ENCODE measurements at regions not wholly inside any gene's neighbourhood (a gene's known extent, or its start where the extent isn't known, plus 50 kb on each side); places are given as distances from the start of the nearest gene placed in this dataset.

- WGBS (ENCODE audit: insufficient coverage), result no CpG with 5 or more reads among the region's 1 CpG
- H3K4me1 ChIP-seq (ENCODE audit: control insufficient read depth in 2 of 2, insufficient read depth in 2 of 2, low read length in 2 of 2), result no peaks in the 10 kb centered on the region
- CTCF ChIA-PET, result no interaction called here
- no peaks in the 10 kb centered on the region for H3K9me3 Mint-ChIP-seq (ENCODE audit: insufficient read depth)
- no peak overlapping the region for H3K27ac ChIP-seq (ENCODE audit: low read length in 2 of 2)
- no peak overlapping the region for H2AFZ ChIP-seq (ENCODE audit: insufficient read depth, low read depth, low read length, poor library complexity, severe bottlenecking)
- intact Hi-C loops (cut with micrococcal nuclease), result no loop called here
- no peaks in the 10 kb centered on the region for H3K27me3 Mint-ChIP-seq
- H3K27ac Mint-ChIP-seq, result no peak overlapping the region
- H3K4me3 Mint-ChIP-seq, result no peak overlapping the region
- no peaks in the 10 kb centered on the region for H3K4me1 Mint-ChIP-seq
- H3K79me2 ChIP-seq (ENCODE audit: control insufficient read depth, insufficient read depth, low read length), result no peaks in the 10 kb centered on the region
- H3K9me3 ChIP-seq (ENCODE audit: control extremely low read depth in 1 of 3, control insufficient read depth in 2 of 3, insufficient read depth in 1 of 3, low read length in 2 of 3), result peaks cover 0 to 3% (median 0%) of the 10 kb centered on the region in 3 donors
- H3K36me3 ChIP-seq (replicated peaks in 1 of 2; ENCODE audit: control extremely low read depth in 1 of 2, control insufficient read depth in 1 of 2, extremely low read depth in 1 of 2, insufficient read depth in 2 of 2, low read length in 1 of 2), result no peaks in the 10 kb centered on the region
- ATAC-seq (ENCODE audit: low read depth), result no peak
- no peak for TF ChIP-seq EZH2 (IDR thresholded peaks at IDR 0.05; ENCODE audit: borderline replicate concordance, insufficient read depth, low read depth, low read length, poor library complexity, severe bottlenecking)
- no peak for TF ChIP-seq CTCF (IDR thresholded peaks at IDR 0.05)
- DNase-seq, result no peak
- POLR2A ChIA-PET, result no interaction called here
- no peaks in the 10 kb centered on the region for H4K20me1 ChIP-seq (ENCODE audit: control insufficient read depth, insufficient read depth, low read length, poor library complexity, severe bottlenecking)
- no peaks in the 10 kb centered on the region for H3K27me3 ChIP-seq (replicated peaks in 1 of 4; ENCODE audit: control extremely low read depth in 1 of 4, control insufficient read depth in 3 of 4, insufficient read depth in 4 of 4, low read length in 3 of 4)
- no peak overlapping the region for H3K4me2 ChIP-seq (replicated peaks; ENCODE audit: low read depth, low read length, poor library complexity, severe bottlenecking)
- no peak overlapping the region for H3K9ac ChIP-seq (ENCODE audit: low read length)
- no peak overlapping the region for H3K4me3 ChIP-seq (ENCODE audit: control extremely low read depth in 1 of 5, extremely low read depth in 1 of 5, insufficient read depth in 1 of 5, low read depth in 2 of 5, low read length in 4 of 5)
Observed at GRCh38 chr5:92627186-92627585, 953.8 kb downstream of the NR2F1-AS1 start.

GRCh38 chr5:92616085-92616484, 964.9 kb downstream of the NR2F1-AS1 start:
- DNase-seq (no peak), ATAC-seq (ENCODE audit: low read depth) (no peak)
- Histone ChIP-seq H3K36me3 (replicated peaks in 1 of 2; ENCODE audit: control extremely low read depth in 1 of 2, control insufficient read depth in 1 of 2, extremely low read depth in 1 of 2, insufficient read depth in 2 of 2, low read length in 1 of 2) (no peaks in the 10 kb centered on the region), H3K4me1 (ENCODE audit: control insufficient read depth in 2 of 2, insufficient read depth in 2 of 2, low read length in 2 of 2) (no peaks in the 10 kb centered on the region), H3K4me3 (ENCODE audit: control extremely low read depth in 1 of 5, extremely low read depth in 1 of 5, insufficient read depth in 1 of 5, low read depth in 2 of 5, low read length in 4 of 5) (no peak overlapping the region), H3K9me3 (ENCODE audit: control extremely low read depth in 1 of 3, control insufficient read depth in 2 of 3, insufficient read depth in 1 of 3, low read length in 2 of 3) (no peaks in the 10 kb centered on the region), H3K27me3 (replicated peaks in 1 of 4; ENCODE audit: control extremely low read depth in 1 of 4, control insufficient read depth in 3 of 4, insufficient read depth in 4 of 4, low read length in 3 of 4) (no peaks in the 10 kb centered on the region), H3K9ac (ENCODE audit: low read length) (no peak overlapping the region), H4K20me1 (ENCODE audit: control insufficient read depth, insufficient read depth, low read length, poor library complexity, severe bottlenecking) (no peaks in the 10 kb centered on the region), H3K27ac (ENCODE audit: low read length in 2 of 2) (no peak overlapping the region), H3K79me2 (ENCODE audit: control insufficient read depth, insufficient read depth, low read length) (no peaks in the 10 kb centered on the region), H3K4me2 (replicated peaks; ENCODE audit: low read depth, low read length, poor library complexity, severe bottlenecking) (no peak overlapping the region), H2AFZ (ENCODE audit: insufficient read depth, low read depth, low read length, poor library complexity, severe bottlenecking) (no peak overlapping the region)
- Mint-ChIP-seq H3K27ac (no peak overlapping the region), H3K4me3 (no peak overlapping the region), H3K9me3 (ENCODE audit: insufficient read depth) (peaks cover 2% of the 10 kb centered on the region), H3K27me3 (no peaks in the 10 kb centered on the region), H3K4me1 (no peaks in the 10 kb centered on the region)
- intact Hi-C loops (cut with micrococcal nuclease), result no loop called here
- CTCF ChIA-PET, result no interaction called here
- no peak for TF ChIP-seq EZH2 (IDR thresholded peaks at IDR 0.05; ENCODE audit: borderline replicate concordance, insufficient read depth, low read depth, low read length, poor library complexity, severe bottlenecking)
- no peak for TF ChIP-seq CTCF (IDR thresholded peaks at IDR 0.05)
- POLR2A ChIA-PET, result no interaction called here
- no CpG with 5 or more reads among the region's 1 CpG for WGBS (ENCODE audit: insufficient coverage)

Data from B cell (primary cell).